Activated T-cell treated with anti-CD3 and anti-CD28 coated beads, Interleukin-2, amount 50 U/mL, for 24 hours (primary cell): ENCODE measurements at regions not wholly inside any gene's neighbourhood (a gene's known extent, or its start where the extent isn't known, plus 50 kb on each side); places are given as distances from the start of the nearest gene placed in this dataset.

Experiments used
- DNase-seq: peaks from one replicate; pipeline ENCODE4 v3.0.0-alpha.2; 2020
- H3K27ac Mint-ChIP-seq: 2 replicates; pipeline ENCODE4 v1.8.0; 2020; ENCODE audit warnings: mild to moderate bottlenecking, mixed read lengths
- H3K27me3 Mint-ChIP-seq: 2 replicates; pipeline ENCODE4 v1.8.0; 2020; ENCODE audit warnings: mixed read lengths
- H3K36me3 Mint-ChIP-seq: 2 replicates; pipeline ENCODE4 v1.8.0; 2020; ENCODE audit warnings: low read depth, mixed read lengths
- H3K4me1 Mint-ChIP-seq: 2 replicates; pipeline ENCODE4 v1.8.0; 2020; ENCODE audit warnings: low read depth, mixed read lengths
- H3K4me3 Mint-ChIP-seq: 2 replicates; pipeline ENCODE4 v1.8.0; 2020; ENCODE audit warnings: mild to moderate bottlenecking, moderate library complexity, mixed read lengths
- H3K9me3 Mint-ChIP-seq: 2 replicates; pipeline ENCODE4 v1.8.0; 2020; ENCODE audit warnings: mixed read lengths

DNA sequence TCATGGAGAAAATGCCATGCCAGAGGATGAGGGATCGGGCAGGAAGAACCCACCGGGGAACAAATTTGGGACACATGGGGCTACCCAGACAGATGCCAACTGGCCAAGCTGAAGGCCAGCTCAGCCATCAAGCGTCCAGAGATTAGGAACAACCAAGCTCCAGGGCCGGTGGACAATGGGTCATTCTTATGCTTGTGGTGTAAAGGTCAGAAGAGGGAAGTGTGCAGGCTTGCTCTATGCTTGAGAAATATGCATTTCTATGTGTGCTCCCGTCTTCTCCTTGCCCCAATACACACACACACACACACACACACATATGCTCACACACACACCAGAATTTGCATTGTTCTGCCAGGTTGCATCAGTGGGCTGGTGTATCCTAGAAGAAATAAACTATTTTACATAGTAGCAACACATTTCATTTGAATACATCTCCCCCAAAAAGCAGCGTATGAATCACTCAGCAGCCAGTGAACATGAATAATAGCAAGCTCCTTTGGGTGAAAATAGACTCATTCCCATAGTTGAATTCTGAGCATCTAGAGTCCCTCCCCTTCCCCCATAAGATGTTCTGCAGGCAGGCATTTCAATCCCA lies 201.9 kb upstream of the PPARGC1A start:
- Mint-ChIP-seq H3K4me3 (no peak overlapping the region), H3K9me3 (no peaks in the 10 kb centered on the region), H3K36me3 (no peaks in the 10 kb centered on the region), H3K4me1 (no peaks in the 10 kb centered on the region), H3K27ac (no peak overlapping the region), H3K27me3 (no peaks in the 10 kb centered on the region)
- DNase-seq = no peak

GRCh38 chr4:24089851-24090534 lies 200.1 kb upstream of the PPARGC1A start:
- Mint-ChIP-seq H3K4me3 (no peak overlapping the region), H3K27ac (no peak overlapping the region), H3K4me1 (no peaks in the 10 kb centered on the region), H3K27me3 (no peaks in the 10 kb centered on the region), H3K36me3 (no peaks in the 10 kb centered on the region), H3K9me3 (no peaks in the 10 kb centered on the region)
- DNase-seq = no peak

- Mint-ChIP-seq H3K36me3 (no peaks in the 10 kb centered on the region), H3K27me3 (no peaks in the 10 kb centered on the region), H3K4me3 (no peak overlapping the region), H3K27ac (no peak overlapping the region), H3K4me1 (no peaks in the 10 kb centered on the region), H3K9me3 (peaks cover 2% of the 10 kb centered on the region)
- no peak for DNase-seq
Measured at GRCh38 chr4:24080871-24081270, 191.0 kb upstream of the PPARGC1A start.

GRCh38 chr4:24078347-24078962 lies 188.6 kb upstream of the PPARGC1A start:
- Mint-ChIP-seq H3K27me3 (no peaks in the 10 kb centered on the region), H3K4me1 (no peaks in the 10 kb centered on the region), H3K9me3 (peaks cover 6% of the 10 kb centered on the region), H3K4me3 (no peak overlapping the region), H3K36me3 (no peaks in the 10 kb centered on the region), H3K27ac (no peak overlapping the region)
- DNase-seq = no peak

DNA sequence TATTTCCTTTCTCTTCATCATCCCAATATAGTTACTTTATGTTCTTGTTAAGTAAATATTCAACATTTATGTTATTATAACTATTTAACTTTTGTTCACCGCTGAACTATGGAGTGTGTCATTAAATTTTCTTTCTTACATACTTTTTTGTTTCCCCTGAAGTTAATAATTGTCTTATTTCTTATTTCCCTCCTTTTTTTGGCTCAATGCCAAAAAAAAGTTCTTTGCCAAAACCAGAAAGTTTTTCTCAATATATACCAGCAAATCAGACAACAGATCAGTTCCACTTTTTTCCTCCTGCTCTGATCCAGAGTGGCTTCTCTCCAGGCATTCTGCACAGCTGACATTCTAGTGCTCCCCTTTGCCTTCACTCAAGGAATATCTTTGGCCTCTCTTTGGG lies 187.0 kb upstream of the PPARGC1A start:
- DNase-seq = no peak
- H3K27me3 Mint-ChIP-seq = no peaks in the 10 kb centered on the region
- peaks cover 6% of the 10 kb centered on the region for H3K9me3 Mint-ChIP-seq
- H3K27ac Mint-ChIP-seq = no peak overlapping the region
- no peaks in the 10 kb centered on the region for H3K36me3 Mint-ChIP-seq
- H3K4me1 Mint-ChIP-seq = no peaks in the 10 kb centered on the region
- no peak overlapping the region for H3K4me3 Mint-ChIP-seq

DNA sequence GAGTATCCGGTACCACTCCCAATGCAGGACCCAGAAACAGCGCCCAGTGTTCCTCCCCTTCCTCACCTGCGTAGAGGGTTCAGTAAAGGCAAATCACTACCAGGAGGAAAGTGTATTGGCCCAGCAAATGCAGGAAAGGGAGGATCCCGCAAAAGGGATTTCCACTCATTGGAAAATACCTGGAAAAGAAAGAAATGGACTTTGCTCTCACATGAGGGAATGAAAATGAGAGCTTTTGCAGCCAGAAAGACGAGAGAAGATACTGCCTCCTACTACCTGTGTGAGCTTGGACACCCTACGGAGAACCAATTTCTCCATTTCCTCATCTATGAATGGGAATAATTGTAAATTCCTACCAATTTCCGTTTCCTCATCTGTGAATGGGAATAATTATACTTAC lies 184.1 kb upstream of the PPARGC1A start:
- no peak overlapping the region for H3K27ac Mint-ChIP-seq
- H3K27me3 Mint-ChIP-seq = no peaks in the 10 kb centered on the region
- peaks cover 6% of the 10 kb centered on the region for H3K9me3 Mint-ChIP-seq
- no peak overlapping the region for H3K4me3 Mint-ChIP-seq
- no peaks in the 10 kb centered on the region for H3K4me1 Mint-ChIP-seq
- H3K36me3 Mint-ChIP-seq = no peaks in the 10 kb centered on the region
- DNase-seq = no peak

DNA sequence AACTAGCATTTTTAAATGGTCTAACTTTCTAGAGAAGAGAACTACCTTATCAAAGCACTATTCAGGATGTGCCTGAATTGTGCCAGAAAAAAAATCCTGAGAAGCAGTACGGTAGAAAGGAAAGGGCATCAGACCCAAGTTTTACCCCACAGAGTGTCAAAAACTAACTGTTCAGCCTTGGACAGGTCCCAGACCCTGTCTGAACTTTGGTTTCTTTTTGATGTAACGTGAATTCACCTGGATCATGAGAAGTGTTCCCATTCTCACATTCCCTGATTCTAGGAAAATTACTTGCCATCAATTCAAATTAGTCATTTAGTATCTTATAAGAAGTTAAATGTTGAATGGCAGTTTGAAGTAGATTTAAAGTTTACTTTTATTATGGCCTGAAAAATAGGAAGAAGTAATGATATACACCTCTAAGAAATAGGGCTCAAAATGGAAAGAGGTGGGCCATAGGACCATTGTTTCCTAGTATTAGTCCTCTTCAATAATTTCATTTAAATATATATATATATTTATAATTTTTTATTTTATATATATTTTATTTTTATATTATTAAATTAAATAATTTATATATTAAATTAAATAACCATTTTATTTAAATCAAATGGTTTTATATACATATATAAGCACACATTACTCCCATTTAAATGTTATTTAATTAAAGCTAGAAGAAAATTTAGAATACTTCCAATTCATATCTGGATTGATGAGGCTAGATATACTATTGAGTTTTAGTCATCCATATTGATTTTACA lies 181.9 kb upstream of the PPARGC1A start:
- no peaks in the 10 kb centered on the region for H3K36me3 Mint-ChIP-seq
- DNase-seq = no peak
- H3K9me3 Mint-ChIP-seq = peaks cover 6% of the 10 kb centered on the region
- H3K4me3 Mint-ChIP-seq = no peak overlapping the region
- no peaks in the 10 kb centered on the region for H3K27me3 Mint-ChIP-seq
- no peaks in the 10 kb centered on the region for H3K4me1 Mint-ChIP-seq
- H3K27ac Mint-ChIP-seq = no peak overlapping the region

DNA sequence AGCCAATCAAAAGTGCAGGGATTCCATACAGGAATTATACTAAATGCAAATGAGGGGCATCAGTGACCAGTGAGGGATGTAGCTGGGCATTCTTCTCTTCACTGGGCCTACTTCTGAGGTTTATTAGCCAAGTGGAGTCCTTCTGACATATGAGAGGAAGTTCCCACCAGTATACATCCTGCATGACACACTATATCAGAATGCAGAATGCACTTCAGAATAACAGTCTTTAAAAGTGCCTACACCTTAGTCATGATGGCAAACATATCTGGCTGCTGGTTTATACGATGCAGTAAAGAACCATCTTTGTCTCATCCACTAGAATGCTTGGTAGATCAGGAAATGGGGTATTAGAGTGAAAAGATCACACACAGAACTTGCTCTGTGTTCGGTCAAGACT lies 180.3 kb upstream of the PPARGC1A start:
- Mint-ChIP-seq H3K27ac (no peak overlapping the region), H3K27me3 (no peaks in the 10 kb centered on the region), H3K36me3 (no peaks in the 10 kb centered on the region), H3K4me1 (no peaks in the 10 kb centered on the region), H3K4me3 (no peak overlapping the region), H3K9me3 (no peaks in the 10 kb centered on the region)
- DNase-seq = no peak

DNA sequence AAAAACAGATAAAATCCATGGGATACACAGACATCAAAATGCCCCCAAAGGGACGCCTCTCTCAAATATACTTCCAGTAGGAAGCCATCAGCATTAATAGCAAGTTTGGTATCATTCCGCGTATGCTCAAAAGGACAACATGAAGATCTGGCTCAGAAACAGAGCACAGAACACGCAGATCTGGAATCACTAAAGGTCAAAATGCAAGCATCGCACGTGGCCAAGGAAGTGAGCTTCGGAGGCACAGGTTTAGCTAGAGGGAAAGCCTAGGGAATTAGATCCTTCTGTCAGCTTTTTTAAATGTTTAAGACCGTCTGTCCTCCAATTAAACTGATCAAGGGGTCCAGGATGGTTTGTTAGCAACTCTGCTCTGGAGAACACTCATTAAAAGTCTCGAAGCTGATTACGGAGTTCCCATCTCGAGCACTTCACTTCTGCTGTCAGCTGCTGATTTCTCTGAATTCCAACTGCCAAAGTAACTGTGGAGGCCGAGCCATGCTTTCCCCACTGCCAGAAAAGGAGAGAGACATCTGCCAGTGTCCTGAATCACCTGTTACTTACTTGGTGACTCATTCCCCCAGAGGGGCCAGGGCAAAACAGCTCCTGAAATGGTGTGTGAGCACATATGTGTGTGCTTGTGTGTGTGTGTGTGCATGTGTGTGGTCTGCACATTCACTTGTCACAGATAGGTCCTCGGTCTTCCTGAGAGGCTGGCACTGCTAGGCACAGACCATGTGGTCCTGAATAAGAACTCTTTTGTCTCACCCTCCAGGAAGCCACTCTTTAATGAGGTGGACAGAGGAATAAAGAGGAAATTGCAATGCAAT lies 177.7 kb upstream of the PPARGC1A start:
- Mint-ChIP-seq H3K4me3 (no peak overlapping the region), H3K4me1 (no peaks in the 10 kb centered on the region), H3K27ac (no peak overlapping the region), H3K36me3 (no peaks in the 10 kb centered on the region), H3K9me3 (no peaks in the 10 kb centered on the region), H3K27me3 (no peaks in the 10 kb centered on the region)
- DNase-seq = no peak

GRCh38 chr4:24065974-24066373 lies 176.1 kb upstream of the PPARGC1A start:
- DNase-seq = no peak
- Mint-ChIP-seq H3K4me3 (no peak overlapping the region), H3K4me1 (no peaks in the 10 kb centered on the region), H3K27me3 (no peaks in the 10 kb centered on the region), H3K36me3 (no peaks in the 10 kb centered on the region), H3K27ac (no peak overlapping the region), H3K9me3 (no peaks in the 10 kb centered on the region)

- Mint-ChIP-seq H3K36me3 (no peaks in the 10 kb centered on the region), H3K9me3 (no peaks in the 10 kb centered on the region), H3K27ac (no peak overlapping the region), H3K4me3 (no peak overlapping the region), H3K27me3 (no peaks in the 10 kb centered on the region), H3K4me1 (no peaks in the 10 kb centered on the region)
- DNase-seq = no peak
Measured at GRCh38 chr4:24063731-24064130, 173.9 kb upstream of the PPARGC1A start.

DNA sequence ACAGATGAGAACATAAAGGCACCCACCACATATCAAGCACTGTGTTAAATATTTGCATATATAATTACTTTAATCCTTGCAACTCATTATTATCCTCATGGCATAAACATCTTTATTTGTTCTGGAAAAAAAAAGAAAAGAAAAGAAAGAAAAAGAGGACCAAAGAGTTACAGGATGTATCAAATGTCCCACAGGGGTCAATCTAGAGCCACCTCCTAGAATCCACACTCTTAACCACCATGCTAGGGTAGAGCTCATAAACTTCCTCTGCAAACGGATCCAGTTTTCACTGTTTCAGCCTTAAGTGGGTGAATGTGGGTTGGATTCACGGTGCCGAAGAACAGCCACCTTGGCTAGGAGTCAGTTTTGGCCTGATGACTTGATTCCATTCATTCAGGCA lies 171.1 kb upstream of the PPARGC1A start:
- no peaks in the 10 kb centered on the region for H3K27me3 Mint-ChIP-seq
- H3K27ac Mint-ChIP-seq = no peak overlapping the region
- no peaks in the 10 kb centered on the region for H3K4me1 Mint-ChIP-seq
- H3K4me3 Mint-ChIP-seq = no peak overlapping the region
- no peaks in the 10 kb centered on the region for H3K36me3 Mint-ChIP-seq
- no peaks in the 10 kb centered on the region for H3K9me3 Mint-ChIP-seq
- DNase-seq = no peak

DNA sequence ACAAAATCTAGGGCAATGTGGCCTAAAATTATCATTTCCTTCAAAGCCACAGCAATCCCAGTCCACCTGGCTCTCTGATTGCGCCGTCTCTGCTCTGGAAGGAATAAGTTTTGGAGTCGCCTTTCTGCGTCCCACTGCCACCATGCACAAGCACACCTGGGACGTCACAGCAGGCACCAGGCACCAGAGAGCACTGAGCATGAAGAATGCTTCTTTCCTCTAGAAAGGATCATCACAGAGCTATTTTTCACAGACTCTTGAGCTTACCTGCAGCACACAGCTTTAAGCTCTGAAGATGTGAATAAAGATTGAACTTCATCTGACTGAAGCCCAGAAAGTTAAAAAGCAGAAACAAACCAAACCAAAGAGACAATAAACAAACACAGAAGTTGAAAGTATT lies 170.0 kb upstream of the PPARGC1A start:
- H3K4me3 Mint-ChIP-seq = no peak overlapping the region
- H3K27me3 Mint-ChIP-seq = no peaks in the 10 kb centered on the region
- no peaks in the 10 kb centered on the region for H3K4me1 Mint-ChIP-seq
- no peaks in the 10 kb centered on the region for H3K9me3 Mint-ChIP-seq
- H3K27ac Mint-ChIP-seq = no peak overlapping the region
- no peaks in the 10 kb centered on the region for H3K36me3 Mint-ChIP-seq
- no peak for DNase-seq

- H3K4me3 Mint-ChIP-seq = no peak overlapping the region
- no peak overlapping the region for H3K27ac Mint-ChIP-seq
- H3K4me1 Mint-ChIP-seq = no peaks in the 10 kb centered on the region
- no peak for DNase-seq
- no peaks in the 10 kb centered on the region for H3K9me3 Mint-ChIP-seq
- H3K36me3 Mint-ChIP-seq = no peaks in the 10 kb centered on the region
- no peaks in the 10 kb centered on the region for H3K27me3 Mint-ChIP-seq
Measured at GRCh38 chr4:24057915-24058559, 168.2 kb upstream of the PPARGC1A start.
